ENCODE measurements at regions not wholly inside any gene's neighbourhood (a gene's known extent, or its start where the extent isn't known, plus 50 kb on each side); places are given as distances from the start of the nearest gene placed in this dataset.
A peak's percentile ranks its signal among the peaks of the same experiment; 100 is the strongest.

- DNase-seq = no peak
Observed at GRCh38 chr11:119489087-119489486, 66.1 kb upstream of the THY1 start.

GRCh38 chr11:119488256-119488995 is 65.5 kb upstream of the THY1 start:
- DNase-seq = no peak

- no peak for DNase-seq
Observed at GRCh38 chr11:119486691-119487259, 63.8 kb upstream of the THY1 start.

- DNase-seq = no peak
Observed at GRCh38 chr11:119486016-119486415, 63.0 kb upstream of the THY1 start.

GRCh38 chr11:119484741-119485605 is 62.0 kb upstream of the THY1 start:
- no peak for DNase-seq

- DNase-seq = no peak
Observed at GRCh38 chr11:119483881-119484371, 61.0 kb upstream of the THY1 start.

- DNase-seq = no peak
Observed at GRCh38 chr11:119483341-119483880, 60.4 kb upstream of the THY1 start.

GRCh38 chr11:119482521-119483011 is 59.6 kb upstream of the THY1 start:
- DNase-seq = no peak

GRCh38 chr11:119481667-119482400 is 58.9 kb upstream of the THY1 start:
- DNase-seq = no peak

- DNase-seq = peak; percentile 46
Observed at GRCh38 chr11:119481021-119481666, 58.2 kb upstream of the THY1 start.

GRCh38 chr11:119480380-119481020 is 57.5 kb upstream of the THY1 start:
- DNase-seq = no peak

- DNase-seq = no peak
Observed at GRCh38 chr11:119479685-119480275, 56.8 kb upstream of the THY1 start.

- DNase-seq = no peak
Observed at GRCh38 chr11:119478711-119479285, 55.8 kb upstream of the THY1 start.

GRCh38 chr11:119476666-119477331 is 53.8 kb upstream of the THY1 start:
- DNase-seq = no peak

GRCh38 chr11:119476038-119476437 is 53.1 kb upstream of the THY1 start:
- no peak for DNase-seq

- DNase-seq = peak; percentile 35
Observed at GRCh38 chr11:119474682-119475596, 52.0 kb upstream of the THY1 start.

- no peak for DNase-seq
Observed at GRCh38 chr11:119473901-119474681, 51.1 kb upstream of the THY1 start.

GRCh38 chr11:119473226-119473625 is 50.3 kb upstream of the THY1 start:
- DNase-seq = no peak
